NCI-H1417 (cell line): ENCODE measurements at regions not wholly inside any gene's neighbourhood (a gene's known extent, or its start where the extent isn't known, plus 50 kb on each side); places are given as distances from the start of the nearest gene placed in this dataset.
"Not testable (repeated sequence)": the region's sequence is repeated elsewhere in the genome, so short reads cannot be mapped to it uniquely, and the experiment has no call there.

Experiments
- DNase-seq, 3 experiments: peaks; one replicate each; lab custom pipeline; 2025; lab: John Stamatoyannopoulos, UW

DNA sequence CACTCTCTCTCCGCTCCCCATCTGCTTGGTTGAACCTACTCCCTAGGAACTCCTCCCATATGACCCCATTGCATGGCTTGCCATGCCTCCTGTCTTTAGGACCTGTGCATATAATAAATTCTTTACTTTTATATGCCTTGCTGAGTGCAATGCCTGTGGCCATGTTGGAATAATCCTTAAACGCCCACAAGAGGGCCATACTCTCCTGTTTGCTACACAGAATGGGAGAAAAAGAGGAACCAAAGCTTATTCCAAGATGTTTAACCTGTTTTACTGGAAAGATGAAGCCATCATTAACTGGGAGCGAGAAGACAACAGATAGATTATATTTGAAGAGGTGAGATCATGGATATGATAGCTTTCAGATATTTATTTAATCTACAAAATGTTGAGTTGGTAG, 1097.8 kb downstream of the NAALADL2 start:
- peak in 1 of 3 experiments; percentile 13 for DNase-seq

- DNase-seq, result no peak
Observed at GRCh38 chr3:175951047-175951694, 1092.0 kb downstream of the NAALADL2 start.

- DNase-seq, result peak in 2 of 3 experiments; percentile 20 to 68
Observed at GRCh38 chr3:175948041-175948440, 1088.9 kb downstream of the NAALADL2 start.

DNA sequence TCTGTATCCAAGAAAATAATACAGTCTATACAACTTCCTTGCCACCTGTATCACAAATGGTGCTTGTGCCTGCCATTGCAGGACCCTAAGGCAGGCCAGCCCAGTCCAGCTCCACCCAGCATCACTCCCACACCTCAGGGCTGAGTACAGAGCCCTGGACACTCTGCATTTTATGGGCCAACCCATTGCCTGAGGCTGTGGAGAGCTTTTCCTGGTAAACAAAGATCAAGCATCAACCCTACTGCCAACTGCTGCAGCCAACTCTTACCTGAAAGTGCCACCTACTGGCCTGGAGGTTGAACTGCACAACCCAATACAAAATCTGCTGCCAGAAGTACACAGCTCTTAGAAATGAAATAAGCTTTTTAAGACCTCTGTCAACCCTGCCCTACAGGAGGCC, 1082.2 kb downstream of the NAALADL2 start:
- peak in 1 of 3 experiments; percentile 20 for DNase-seq

DNA sequence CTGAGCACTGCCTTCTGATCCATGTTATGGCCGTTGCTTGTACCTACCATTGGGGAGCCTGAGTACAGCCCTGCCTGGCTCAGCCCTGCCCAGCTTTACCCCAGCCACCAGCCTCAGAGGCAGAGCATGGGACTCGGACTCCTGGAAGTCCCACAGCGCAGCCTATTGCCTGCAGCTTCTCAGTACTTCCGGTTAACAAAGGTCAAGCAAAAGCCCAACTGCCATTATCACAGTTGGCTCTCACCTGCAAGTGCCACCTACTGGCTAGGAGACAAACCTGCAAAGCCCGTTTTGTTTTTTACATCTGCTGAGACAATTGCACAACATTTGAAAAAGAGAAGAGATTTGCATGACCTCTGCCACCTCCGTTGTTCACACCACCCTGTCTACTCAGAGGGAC, 1081.7 kb downstream of the NAALADL2 start:
- DNase-seq, result peak in 1 of 3 experiments; percentile 2

DNA sequence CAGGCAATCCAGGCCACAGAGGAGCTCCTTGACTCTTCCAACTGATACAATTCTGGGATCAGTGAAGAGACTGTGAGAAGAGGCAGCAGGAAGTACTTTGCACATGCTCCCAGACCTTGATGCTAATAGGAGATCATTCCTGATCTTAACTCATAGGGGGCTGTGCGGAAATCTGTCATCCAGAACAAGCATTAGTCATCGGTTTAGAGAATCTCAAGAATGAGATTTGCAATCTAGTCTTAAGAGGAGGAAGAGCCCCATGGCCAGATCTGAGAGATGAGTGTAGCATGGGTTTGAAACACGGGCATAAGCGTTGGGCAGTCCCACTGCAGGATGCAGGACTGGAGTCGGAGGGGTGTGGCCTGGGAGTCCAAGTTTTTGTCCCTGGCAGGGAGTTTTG, 1081.1 kb downstream of the NAALADL2 start:
- DNase-seq, result no peak

DNA sequence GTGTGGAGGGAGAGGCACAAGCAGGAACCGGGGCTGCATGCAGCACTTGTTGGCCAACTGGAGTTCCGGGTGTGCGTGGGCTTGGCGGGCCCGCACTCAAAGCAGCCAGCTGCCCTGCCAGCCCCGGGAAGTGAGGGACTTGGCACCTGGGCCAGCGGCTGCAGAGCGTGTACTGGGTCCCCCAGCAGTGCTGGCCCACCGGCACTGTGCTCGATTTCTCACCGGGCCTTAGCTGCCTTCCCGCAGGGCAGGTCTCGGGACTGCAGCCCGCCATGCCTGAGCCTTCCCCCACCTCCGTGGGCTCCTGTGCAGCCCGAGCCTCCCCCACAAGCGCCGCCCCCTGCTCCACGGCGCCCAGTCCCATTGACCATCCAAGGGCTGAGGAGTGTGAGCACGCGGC, 1078.2 kb downstream of the NAALADL2 start:
- DNase-seq, result not testable (repeated sequence)

DNA sequence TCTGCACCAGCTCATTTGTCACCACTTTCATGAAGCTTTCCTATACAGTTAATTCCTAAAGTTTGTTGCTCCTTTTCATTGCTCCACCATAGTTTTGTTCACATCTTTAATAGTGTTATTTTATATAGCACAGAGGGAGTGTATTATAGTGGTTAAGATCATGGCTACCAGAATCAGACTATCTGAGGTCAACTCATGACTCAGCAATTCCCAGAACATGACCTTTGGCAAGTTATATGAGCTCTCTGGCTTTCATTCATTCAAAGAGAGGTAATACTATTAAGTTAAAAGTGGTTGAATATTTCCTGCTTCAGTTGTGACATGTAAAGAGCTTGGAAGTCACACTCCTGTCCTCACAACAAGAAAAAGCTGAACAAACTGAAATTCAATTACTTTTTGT, 1073.5 kb downstream of the NAALADL2 start:
- DNase-seq, result no peak

- no peak for DNase-seq
Observed at GRCh38 chr3:175919133-175919532, 1060.0 kb downstream of the NAALADL2 start.

DNA sequence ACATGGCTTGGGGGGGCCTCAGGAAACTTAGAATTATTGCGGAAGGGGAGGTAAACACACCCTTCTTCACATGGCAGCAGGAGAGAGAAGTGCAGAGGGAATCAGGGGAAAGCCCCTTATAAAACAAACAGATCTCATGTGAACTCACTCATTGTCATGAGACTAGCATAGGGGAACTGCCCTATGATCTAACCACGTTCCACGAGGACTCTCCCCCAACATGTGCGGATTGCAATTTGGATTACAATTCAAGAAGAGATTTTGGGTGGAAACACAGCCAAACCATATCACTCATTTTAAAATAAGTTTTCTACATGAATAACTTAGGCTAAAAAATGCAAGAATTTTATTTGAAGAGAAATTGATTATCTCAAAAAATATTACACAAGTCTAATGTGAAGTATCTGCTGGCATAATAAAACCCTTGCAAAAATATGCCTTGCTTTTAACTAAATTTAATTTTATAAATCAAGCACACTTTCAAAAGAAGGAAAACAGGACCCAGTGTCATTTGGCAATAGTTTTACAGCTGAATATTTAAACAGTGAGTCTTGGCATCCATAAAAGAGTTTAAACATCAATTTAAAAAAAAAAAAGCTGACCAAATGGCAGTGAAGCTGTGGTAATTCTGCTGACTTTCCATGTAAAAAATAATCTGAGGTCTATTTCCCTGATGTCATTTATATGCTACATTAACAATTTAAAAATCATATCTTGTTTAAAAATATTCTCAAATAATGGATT, 1057.2 kb downstream of the NAALADL2 start:
- no peak for DNase-seq

- no peak for DNase-seq
Observed at GRCh38 chr3:175914785-175915184, 1055.7 kb downstream of the NAALADL2 start.

GRCh38 chr3:175913286-175913685, 1054.2 kb downstream of the NAALADL2 start:
- no peak for DNase-seq

- no peak for DNase-seq
Observed at GRCh38 chr3:175911937-175912336, 1052.8 kb downstream of the NAALADL2 start.

DNA sequence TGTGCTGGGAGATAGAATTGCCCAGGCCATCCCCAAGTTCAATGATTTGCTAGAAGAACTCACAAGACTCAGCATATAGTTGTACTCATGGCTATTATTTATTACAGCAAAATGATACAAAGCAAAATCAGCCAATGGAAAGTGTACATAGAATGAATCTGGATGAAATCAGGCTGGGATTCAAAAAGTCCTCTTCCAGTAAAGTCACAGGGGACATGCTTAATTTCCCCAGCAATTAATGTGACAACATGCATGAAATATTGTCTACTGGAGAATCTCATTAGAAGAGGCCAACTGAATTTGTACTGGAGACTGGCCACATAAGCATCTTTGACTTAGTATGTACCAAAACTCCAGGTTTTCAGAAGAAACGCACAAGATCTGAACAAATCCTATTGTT, 1043.1 kb downstream of the NAALADL2 start:
- DNase-seq, result peak in 1 of 3 experiments; percentile 20

- no peak for DNase-seq
Observed at GRCh38 chr3:175898194-175898593, 1039.1 kb downstream of the NAALADL2 start.

GRCh38 chr3:175896655-175897054, 1037.5 kb downstream of the NAALADL2 start:
- DNase-seq, result no peak

DNA sequence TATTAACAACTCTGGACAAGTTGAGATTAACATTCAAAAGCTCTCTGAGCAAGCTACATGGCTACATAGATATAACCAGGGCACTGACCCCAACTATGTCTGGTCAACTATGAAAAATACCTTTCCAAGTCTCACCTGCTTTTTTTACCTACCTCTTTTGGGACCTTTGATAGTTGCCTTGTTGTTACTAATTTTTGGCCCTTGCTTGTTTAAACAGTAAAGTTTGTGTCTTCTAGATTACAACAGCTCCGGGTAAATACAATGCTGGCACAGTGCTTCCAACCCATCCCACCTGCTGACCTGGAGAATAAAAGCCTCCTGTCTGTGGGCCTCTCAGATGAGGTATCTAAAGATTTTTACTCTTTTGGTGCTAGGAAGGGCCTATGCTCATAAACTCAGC, 1036.6 kb downstream of the NAALADL2 start:
- no peak for DNase-seq

DNA sequence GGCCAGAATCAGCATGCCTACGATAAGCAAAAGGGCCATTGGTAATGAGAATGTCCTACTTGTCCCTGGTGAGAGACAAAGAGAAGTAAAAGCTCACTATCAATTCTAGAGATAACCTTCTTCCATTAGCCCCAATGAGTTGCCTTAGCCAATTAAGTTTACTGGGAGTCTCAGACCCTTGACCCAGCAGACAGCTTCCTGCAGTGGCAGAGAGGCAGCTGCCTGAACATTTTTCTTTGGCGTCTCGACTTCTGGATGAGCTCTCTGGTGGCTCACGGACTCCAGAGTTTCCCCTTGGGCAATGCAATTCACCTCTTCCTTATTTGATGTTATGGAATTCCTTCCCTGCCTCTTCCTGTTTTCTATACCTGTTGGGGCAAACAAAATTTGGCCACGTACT, 1034.4 kb downstream of the NAALADL2 start:
- DNase-seq, result no peak

DNA sequence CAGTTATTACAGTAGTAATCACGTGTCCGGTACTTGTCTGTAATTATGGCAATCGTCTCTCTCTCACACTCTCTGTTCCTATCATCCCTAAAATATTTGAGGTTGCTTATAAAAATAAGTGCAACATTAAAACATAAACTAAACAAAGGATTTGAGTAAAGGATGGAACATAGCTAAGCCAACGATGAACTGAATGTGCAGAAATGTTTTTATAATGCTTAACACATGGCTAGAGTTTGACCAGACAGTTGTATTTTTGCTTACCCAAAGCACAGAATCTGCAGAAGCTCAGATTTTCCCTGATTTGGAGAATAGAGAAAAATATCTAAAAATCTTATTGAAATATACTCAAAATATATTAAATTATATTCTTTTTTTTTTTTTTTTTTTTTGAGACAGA, 1030.9 kb downstream of the NAALADL2 start:
- DNase-seq, result no peak

DNA sequence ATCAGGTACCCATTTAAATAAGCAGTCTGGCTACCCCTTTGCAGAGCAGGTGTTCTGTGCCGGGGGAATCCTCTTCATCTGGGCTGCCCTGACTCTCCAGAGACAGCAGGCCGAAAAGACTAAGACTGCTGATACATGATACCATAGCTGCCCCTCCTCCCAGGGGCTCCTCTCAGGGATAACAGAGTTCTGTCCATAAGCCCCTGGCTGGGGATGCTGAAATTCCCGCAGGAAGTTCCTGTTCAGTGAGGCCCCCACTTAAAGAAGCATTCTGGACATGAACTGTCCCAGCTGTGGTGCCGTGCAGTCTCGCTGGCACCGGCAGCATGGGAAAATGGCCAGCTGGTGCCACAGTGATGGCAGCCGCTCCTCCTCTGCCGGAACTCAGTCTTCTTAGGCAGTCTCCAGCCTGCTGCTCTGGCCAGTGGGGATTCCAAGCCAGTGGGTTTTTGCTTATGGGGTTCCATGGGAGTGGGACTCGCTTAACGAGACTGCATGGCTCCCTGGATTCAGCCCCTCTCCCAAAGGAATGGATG, 1026.2 kb downstream of the NAALADL2 start:
- no peak for DNase-seq

DNA sequence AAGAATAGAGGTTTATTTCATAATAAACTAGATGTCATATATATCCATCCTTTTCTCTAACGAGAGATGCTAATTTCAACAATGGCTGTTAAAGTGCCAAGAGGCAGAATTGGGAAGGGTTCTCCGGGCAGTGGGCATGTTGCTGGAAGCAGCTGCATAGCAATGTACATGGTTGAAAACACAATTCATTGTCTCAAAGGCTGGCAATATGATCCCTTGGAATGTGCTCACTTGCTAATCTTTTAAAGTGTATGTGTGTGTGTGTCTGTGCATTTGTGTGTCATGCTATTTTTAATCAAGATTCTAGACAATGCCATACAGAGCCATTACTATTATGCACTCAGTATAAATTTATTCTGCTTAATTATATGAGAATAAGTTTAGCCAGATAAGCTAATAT, 1020.3 kb downstream of the NAALADL2 start:
- no peak for DNase-seq

- no peak for DNase-seq
Observed at GRCh38 chr3:175869404-175869803, 1010.3 kb downstream of the NAALADL2 start.

DNA sequence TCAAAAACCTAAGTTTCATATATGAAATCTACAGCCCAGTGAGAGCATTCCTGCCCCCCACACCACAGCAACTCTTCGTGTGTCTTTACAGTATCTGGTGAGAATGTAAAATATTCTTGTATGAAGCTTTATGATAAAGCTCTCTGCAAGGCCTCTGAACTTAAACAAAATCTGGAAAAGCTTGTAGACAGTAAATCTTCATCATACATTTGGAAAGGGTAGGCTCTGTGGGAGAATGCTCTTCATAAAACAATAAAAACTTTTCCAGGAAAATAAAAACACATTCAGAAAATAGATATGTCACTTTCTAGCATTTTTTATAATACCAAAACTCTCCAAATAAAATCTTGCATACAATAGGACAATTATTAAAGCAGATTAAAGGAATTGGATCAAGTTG, 1009.5 kb downstream of the NAALADL2 start:
- DNase-seq, result no peak
